ENCODE measurements at regions not wholly inside any gene's neighbourhood (a gene's known extent, or its start where the extent isn't known, plus 50 kb on each side); places are given as distances from the start of the nearest gene placed in this dataset.

DNA sequence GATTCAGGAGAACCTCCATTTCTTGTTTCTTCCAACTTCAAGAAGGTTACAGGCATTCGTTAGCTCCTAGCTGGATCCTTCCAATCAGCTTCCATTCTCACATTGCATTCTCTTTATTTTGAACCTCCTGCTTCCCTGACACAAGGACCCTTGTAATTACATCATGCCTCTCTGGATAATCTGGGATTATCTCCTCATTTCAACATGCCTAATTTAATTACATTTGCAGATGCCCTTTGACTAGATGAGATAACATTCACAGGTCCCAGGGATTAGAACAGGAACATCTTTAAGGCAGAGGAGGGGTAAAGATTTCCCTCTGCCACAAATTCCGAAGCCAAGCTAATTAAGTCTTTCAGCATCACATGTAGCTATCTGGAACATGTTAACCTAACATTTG lies 753.8 kb upstream of the PCDH7 start (continued):
- TF ChIP-seq GTF2F1 (IDR thresholded peaks at IDR 0.05; ENCODE audit: borderline replicate concordance, low read depth, low read length) (no peak), SP4 (IDR thresholded peaks at IDR 0.05; ENCODE audit: low read length) (no peak), KDM1A (IDR thresholded peaks at IDR 0.05; ENCODE audit: borderline replicate concordance, low read length) (no peak), CHD1 (IDR thresholded peaks at IDR 0.05; ENCODE audit: low read depth, low read length) (no peak), CTBP2 (IDR thresholded peaks at IDR 0.05; ENCODE audit: borderline replicate concordance, insufficient read depth, insufficient read length, low read length) (no peak)
